ENCODE measurements at regions not wholly inside any gene's neighbourhood (a gene's known extent, or its start where the extent isn't known, plus 50 kb on each side); places are given as distances from the start of the nearest gene placed in this dataset.

DNA sequence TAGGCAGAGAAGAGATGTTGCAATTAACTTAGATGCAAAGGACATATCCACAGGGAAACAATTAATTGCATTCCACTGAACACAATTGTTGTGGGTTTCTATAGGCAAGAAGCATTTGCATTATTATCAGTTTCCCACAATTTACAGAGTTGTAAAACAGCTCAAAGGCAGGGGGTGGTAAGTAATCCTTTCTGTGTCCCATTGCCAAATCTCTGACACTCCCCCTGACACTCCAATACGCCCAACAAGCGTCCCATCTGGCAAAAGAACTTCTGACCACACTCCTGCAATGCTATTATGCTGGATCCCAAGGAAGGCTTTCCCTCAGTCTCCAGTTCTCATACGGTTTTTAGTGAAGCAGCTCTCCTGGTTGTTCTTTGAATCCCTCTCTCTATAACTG lies 179.8 kb downstream of the CXCL12 start:
- no peak for DNase-seq (ENCODE audit: extremely low spot score, insufficient read length, low read depth)
- no peak for FAIRE-seq

DNA sequence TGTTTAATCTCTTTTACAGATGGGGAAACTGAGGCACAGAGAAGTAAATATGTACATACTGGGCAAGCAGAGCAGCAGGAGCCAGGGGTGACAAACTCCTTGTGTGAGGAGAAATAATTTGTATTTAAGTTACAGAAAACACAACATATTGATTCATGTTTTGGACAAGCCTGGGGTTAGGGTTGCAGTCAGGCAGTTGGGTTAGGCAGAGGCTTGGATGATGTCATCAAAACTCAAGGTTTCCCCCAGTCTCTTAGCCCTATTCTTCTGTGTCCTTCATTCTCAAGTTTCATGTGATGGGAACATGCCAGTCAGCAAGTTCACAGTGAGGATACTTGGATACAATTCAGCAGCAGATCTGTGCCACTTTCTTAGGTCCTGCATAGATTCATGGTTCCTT lies 181.4 kb downstream of the CXCL12 start:
- DNase-seq (ENCODE audit: extremely low spot score, insufficient read length, low read depth): no peak
- FAIRE-seq: no peak

DNA sequence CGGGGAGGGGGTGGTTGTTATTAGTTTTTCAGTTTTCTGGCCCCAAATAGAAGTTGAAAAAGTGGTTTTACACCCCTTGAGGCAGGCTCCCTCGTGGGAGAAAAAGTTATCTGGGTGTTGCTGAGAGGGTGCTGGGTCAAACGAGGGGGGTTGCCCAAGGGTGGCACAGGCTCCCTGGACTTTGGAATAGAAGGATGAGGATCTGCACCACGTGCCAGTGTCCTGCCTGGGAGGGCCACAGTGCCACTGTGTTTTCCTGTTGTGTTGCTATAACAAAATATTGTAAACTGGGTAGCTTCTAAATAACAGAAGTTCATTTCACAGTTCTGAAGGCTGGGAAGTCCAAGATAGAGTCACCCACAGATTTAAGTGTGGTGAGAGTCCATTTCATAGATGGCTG lies 181.9 kb downstream of the CXCL12 start:
- no peak for DNase-seq (ENCODE audit: extremely low spot score, insufficient read length, low read depth)
- FAIRE-seq: no peak

DNA sequence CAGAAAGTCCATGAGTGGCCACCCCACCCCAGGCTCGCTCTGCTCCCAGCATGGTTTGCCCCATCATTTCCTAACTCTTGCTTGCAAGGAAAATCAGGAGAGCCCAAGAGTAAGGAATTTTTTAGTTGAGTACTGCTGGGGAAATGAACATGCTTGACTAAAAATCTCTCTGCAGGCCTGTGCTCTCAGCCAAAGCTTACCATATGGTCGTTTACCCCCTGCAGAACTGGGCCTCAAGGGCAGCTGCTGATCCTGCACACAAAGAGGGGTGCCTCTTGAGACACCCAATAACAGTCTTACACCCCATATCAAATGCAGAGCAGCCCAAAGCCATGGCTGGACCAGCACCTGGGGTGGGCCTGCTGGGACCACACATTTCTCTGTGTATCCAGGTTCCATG lies 183.2 kb downstream of the CXCL12 start:
- no peak for FAIRE-seq
- DNase-seq (ENCODE audit: extremely low spot score, insufficient read length, low read depth): no peak

DNA sequence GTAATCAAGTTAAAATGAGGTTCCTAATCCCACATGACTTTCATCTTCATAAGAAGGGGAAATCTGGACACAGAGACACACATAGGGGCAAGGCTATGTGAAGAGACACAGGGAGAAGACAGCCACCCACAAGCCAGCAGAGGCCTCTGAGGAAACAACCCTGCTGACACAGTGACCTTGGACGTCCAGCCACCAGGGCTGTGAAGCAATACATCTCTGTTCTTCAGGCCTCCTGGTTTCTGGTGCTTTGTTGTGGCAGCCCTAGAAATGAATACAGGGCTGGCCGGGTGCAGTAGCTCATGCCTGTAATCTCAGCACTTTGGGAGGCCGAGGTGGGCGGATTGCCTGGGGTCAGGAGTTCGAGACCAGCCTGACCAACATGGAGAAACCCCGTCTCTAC lies 183.9 kb downstream of the CXCL12 start:
- DNase-seq (ENCODE audit: extremely low spot score, insufficient read length, low read depth): no peak
- FAIRE-seq: no peak

DNA sequence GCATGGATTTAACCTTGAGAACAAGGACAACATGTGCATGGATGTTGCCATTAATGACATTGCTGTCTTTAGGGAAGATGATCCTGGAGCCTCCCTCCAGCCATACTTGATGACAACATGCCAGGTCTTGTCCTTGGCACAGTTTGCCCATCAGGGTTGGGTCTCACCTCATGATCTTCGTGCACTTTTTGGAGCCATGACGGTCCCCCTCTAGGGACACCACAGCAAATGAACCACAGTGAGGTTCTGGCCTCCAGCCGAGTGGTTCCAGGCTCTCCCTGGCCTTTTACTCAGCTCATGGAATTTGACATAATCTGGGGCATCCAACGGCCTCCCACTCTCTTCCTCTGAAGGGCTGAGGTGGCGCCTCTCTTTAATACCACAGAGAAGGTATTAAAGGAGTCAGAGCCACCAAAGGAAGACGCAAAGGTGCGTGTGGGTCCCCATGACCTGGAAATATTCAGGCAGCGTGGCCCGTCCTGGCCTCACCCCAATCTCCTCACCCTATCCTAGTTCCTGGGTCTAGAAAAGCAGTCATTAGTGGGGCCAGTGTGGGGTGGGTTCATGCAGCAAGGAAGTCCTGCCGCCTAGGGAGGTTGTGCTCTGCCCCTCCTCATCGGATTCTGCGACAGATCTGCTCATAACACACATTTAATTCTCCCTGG lies 184.8 kb downstream of the CXCL12 start:
- no peak for FAIRE-seq
- DNase-seq (ENCODE audit: extremely low spot score, insufficient read length, low read depth): no peak

DNA sequence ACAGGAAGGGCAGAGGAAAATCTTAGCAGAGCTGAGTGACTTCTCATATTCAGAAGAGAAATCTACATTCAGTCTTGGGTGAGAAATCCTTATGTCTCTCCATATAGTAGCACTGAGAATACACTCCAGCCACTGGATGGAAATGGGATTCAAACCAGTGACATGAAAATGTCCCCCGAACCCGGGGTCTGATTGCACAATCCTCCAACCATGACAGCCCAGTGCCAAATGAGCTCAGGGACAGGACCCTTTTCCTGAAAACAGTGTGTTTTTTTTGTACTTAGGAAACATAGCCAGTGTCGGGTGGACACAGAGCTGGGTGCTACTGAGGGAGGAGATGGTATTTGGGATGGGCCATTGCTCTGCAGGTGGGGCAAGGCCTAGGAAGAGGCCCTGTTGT lies 185.6 kb downstream of the CXCL12 start:
- FAIRE-seq (no peak), DNase-seq (ENCODE audit: extremely low spot score, insufficient read length, low read depth) (no peak)

DNA sequence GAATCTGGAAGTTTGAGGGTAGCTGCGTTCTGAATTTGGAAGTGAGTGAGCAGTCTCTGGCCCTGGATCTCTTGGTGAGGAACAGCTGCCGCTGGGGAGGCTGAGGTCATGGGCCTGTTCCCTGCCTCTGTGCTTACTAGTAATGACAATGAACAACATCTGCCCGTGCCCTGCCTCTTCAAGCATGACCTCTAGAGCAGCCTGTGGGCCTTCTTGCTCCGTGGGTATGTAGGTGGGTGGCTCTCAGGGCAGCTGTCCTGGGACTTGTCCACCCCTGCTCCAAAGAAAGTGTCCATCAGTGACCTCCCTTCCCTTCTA lies 186.2 kb downstream of the CXCL12 start:
- FAIRE-seq (no peak), DNase-seq (ENCODE audit: extremely low spot score, insufficient read length, low read depth) (no peak)

DNA sequence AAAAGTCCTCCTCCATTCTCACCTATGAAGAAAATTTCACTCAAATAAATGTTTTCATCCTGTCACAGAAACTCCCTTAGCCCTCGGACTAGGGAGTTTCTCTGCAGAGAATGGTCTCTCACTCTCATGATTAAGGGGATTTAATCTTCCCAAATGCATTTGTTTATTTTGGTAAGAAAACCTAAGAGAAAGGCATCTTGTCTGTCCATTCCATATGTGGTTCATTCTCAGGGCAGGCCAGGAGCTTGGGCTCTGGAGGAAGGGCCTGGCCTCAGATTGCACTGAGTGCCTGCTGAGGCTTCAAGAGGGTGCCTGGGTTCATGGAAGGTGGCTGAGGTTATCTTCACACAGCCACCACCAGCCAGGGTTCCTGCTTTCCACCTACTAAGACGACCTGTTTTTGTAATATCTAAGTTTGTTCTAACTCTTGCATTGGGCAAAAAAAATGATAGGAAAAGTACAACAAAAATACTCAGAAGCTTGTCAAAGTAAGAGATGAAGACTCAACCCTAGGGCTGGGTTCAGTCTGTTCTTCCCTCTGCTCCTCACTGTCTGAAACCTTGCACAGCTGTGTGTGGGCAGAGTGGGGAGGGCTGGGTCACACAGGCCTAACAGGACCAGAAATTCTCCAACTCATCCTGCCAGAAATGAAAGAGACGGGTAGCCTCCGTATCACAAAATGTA lies 186.7 kb downstream of the CXCL12 start:
- FAIRE-seq (no peak), DNase-seq (ENCODE audit: extremely low spot score, insufficient read length, low read depth) (no peak)

DNA sequence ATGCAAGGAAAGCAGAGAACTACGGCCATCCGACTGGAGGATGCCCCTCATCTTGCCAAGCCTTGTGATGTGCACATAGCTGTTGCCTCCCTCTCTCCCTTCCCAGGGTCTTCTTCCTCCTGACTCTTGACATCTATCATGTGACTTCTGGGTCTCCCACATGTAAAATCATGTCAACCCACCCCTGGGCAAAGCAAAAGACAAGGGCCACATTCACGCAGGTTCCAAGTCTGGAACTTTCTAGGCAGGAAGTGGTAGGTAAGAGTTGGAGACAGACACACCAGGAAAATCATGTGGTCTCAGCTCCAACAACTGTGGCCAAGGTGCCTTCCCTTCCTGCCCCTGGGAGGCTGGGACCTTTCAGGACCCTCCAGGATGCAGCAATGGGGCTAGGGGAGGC lies 187.3 kb downstream of the CXCL12 start:
- FAIRE-seq: no peak

DNA sequence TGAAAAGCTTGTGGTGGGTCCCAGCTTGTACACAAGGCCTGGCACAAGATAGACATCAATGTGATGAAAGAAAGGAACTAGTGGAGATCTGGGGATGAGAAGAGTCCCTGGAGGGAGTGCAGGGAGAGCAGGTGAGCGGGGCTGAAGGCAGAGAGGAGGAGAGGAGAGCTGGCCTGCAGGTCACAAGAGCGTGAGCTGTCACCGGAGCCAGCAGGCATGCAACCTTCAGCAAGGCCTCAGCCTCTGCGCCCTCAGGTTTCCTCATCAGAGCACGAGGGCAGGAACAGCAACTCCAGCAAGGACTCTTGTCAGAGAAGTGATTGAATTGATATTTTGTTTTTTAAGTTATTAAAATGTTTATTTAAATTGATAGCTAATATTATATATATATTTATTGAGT lies 188.6 kb downstream of the CXCL12 start:
- DNase-seq (ENCODE audit: extremely low spot score, insufficient read length, low read depth): no peak
- no peak for FAIRE-seq

More for the DNA sequence above, 187.3 kb downstream of the CXCL12 start:
- no peak for DNase-seq (ENCODE audit: extremely low spot score, insufficient read length, low read depth)

DNA sequence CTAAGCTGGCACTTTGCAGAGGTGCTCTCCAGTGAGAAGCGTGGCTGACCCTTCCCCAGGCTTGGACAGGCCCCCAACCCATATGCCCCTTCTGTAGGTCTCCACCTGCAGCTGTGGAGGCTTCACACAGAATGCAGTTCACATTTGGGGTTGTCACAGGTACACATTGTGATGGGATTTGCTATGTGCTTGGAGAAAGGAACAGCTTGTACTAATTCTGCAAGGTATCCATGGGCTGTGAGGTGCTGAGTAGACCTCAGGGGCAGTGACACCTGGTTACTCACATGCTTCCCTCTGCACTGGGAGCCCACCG lies 188.9 kb downstream of the CXCL12 start:
- no peak for DNase-seq (ENCODE audit: extremely low spot score, insufficient read length, low read depth)
- no peak for FAIRE-seq

DNA sequence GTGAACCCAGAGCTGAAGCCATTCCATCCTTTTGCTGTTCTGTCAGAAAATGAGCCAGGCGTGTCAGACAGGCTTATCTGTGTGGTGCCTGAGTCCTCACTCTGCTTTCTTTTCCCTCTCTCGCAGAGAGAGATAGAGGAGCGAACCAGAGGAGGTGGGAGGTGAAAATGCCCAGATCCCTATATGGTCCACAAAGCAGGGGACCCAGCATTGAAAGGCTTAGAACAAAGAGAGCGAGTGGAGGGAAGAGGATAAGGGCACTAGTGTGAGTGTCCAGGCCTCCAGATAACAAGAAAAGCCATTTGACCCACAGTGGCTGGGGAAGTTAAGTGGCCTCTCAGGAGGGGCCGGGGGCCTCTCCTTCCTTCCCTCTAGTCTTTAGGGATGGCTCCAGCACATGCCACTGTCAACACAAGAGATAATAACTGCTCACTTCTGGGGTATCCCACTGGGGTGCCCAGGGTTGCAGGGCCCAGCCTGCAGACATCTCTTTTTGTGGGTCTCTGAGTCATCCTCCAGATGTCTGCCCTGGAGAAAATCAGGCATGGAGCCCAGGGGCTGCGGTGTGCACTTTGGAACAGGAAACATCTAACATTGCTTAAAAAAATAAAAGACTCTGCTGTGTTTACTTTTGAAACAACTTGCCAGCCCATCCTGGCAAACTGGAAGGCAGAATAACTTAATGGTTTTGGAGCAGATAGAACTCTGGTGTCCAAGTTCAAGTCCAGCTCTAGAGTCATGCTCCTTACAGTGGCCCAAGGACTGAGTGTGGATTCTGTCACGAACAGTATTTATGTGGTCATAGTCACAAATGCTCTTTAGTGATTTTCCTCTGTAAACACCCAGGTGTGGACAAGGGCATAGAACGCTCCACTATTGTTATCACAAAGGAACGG lies 189.5 kb downstream of the CXCL12 start:
- FAIRE-seq: no peak

DNA sequence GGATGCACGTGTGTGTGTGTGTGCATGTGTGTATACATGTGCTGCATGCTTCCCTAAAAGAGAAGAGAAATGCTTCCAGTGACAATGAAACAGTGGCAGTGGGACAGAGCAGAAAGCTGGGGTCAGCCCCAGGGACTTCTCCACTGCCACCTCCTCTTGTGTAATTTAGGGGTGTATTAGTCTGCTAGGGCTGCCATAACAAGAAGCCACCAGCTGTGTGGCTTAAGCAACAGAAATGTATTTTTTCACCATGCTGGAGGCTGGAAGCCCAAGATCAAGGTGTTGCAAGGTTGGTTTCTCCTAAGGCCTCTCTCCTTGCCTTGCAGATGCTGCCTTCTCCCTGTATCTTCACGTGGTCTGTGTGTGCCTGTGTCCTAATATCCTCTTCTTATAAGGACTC lies 190.5 kb downstream of the CXCL12 start:
- FAIRE-seq (no peak), DNase-seq (ENCODE audit: extremely low spot score, insufficient read length, low read depth) (no peak)

More for the DNA sequence above, 189.5 kb downstream of the CXCL12 start:
- no peak for DNase-seq (ENCODE audit: extremely low spot score, insufficient read length, low read depth)

DNA sequence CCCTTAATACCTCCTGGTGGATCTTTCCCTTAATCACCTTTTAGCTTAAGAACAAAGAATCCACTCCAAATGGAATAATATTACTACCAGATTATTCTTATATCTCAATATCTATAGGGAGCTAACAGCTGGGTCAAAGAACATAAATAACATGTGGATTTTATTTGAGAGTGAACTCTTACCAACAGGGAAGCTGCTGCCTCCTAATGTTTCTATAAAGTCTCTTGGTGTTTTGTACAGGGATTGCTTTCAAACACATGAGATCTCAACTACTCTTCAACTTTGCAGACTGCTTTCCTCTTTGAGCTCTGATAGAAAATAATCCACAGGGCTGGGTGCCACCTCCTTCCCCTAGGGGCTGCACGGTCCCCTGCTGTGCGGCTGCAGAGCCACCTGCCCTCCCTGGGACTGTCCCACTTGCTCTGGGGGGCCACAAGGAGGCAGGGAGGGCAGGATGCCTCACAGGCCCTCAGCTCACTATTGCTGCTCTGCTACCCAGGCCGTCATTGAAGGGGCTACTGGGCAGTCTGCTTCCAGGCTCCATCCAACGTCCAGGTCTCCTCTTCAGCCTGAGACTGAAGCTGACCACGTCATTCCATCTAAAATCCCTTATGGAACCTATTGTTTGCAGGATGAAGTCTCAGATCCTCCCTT lies 191.2 kb downstream of the CXCL12 start:
- DNase-seq (ENCODE audit: extremely low spot score, insufficient read length, low read depth) (no peak), FAIRE-seq (no peak)

DNA sequence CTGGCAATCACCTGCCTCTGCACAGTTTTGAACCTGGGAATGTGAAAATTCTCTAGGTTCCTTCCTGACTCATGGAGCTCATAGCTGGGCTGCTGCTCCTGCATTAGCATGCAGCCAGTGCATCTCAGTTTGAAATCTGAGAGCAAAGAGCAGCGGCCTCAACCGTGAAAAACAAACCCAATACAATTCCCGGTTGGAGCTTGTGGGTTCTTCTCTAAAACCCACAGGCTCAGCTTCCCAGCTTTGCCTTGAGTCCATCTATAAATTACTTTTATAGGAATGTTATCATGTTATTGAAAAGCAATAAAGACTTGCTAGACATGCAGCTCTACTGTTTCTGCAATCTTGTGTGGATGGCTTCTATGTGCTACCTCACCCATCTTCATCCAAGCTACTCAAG lies 191.7 kb downstream of the CXCL12 start:
- DNase-seq (ENCODE audit: extremely low spot score, insufficient read length, low read depth): no peak
- FAIRE-seq: no peak

DNA sequence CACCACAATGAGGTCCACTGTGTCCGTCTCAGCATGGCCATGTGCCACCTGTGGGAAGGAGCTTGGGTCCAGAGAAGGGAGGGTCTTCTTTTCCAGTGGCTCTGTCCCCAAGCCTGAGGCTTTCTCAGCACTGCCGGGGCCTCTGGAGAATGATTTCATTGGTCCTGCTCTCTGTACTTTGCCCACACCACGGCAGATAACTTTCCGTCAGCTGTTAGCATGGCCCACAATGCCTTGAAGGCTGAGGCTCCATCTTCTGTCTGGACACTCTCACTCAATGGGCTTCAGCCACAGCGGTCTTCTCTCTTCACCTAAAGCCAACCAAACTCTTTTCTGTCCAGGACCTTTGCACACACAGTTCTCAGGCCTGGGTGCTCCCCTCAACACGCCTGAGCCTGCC lies 192.5 kb downstream of the CXCL12 start:
- DNase-seq (ENCODE audit: extremely low spot score, insufficient read length, low read depth) (no peak), FAIRE-seq (no peak)

DNA sequence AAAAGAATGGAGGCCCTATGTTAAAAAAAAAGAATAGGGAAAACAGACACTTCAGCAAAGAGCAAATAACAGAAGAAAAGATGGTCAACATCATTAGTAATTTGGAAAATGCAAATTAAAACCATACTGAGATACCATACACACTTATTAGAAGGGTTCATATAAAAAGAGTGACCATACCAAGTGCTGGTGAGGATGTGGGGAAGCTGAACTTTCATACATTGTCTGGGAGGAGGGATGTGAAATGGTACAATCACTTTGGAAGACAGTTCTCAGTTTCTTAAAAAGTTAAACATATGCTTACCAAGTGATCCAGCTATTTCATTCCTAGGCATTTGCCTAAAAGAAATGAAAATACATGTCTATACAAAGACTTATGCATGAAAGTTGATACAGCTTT lies 194.4 kb downstream of the CXCL12 start:
- DNase-seq (ENCODE audit: extremely low spot score, insufficient read length, low read depth): no peak
- no peak for FAIRE-seq

DNA sequence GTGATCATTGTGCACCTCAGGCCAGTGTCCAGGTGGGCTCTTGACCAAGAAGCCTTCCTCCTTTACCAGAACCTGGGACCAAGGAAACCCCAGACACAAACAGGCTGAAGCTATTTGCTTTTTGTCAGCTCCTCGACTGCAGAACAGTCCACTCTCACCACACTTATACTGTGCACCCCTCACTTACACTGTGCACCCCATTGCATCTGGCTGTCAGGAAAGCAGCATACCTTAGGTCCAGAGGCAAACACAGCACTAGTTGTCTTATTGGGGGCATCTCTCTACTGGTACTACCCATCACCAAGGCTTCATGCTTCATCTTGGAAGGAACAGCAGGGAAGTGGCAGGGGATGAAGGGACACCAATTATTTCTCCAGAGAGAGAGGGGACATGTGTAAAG lies 198.1 kb downstream of the CXCL12 start:
- DNase-seq (ENCODE audit: extremely low spot score, insufficient read length, low read depth) (no peak), FAIRE-seq (no peak)

DNA sequence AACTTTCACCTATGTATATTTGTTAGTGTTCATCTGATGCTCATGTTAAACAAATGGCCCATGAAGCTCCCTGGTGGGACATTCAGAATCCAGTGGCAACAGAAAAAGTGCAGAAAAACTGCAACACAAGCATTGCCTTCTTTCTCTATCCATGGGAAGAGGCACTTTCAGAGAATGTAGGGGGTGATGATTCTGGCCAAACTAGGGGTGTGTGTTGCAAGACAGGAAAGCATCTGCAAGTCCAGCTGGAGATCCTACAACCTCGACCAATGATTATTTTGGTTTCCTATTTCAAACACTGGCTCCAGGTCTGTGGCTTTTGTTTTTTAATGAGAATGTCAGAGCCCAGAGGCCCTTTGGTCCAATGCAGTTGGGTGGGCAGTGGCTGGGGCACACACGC lies 198.7 kb downstream of the CXCL12 start:
- no peak for FAIRE-seq
- no peak for DNase-seq (ENCODE audit: extremely low spot score, insufficient read length, low read depth)

DNA sequence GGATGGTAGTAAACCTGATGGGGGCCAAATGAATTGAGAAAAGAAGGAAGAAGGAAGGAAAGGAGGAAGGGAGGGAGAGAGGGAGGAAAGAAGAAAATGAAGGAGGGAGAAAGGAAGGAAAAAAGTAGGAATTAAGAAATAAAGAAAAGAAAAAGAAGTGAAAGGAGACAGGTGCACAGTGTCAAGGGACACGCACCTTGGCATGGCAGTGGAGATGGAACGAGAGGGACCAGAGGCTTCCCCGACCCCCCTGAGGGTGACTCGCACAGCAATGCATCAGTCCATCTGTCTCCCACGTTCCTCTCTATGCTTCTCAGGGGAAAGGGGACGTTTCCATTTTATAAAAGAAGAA lies 199.6 kb downstream of the CXCL12 start:
- FAIRE-seq (no peak), DNase-seq (ENCODE audit: extremely low spot score, insufficient read length, low read depth) (no peak)
